Large intestine (tissue), 3 donors: ENCODE measurements at regions not wholly inside any gene's neighbourhood (a gene's known extent, or its start where the extent isn't known, plus 50 kb on each side); places are given as distances from the start of the nearest gene placed in this dataset.
"Not testable (repeated sequence)": the region's sequence is repeated elsewhere in the genome, so short reads cannot be mapped to it uniquely, and the experiment has no call there.

ENCODE experiments used
- DNase-seq, 2 donors: peaks; one replicate each; pipeline versions ENCODE4 v3.0.0 to v3.0.0-alpha.2; 2013
- H3K27ac ChIP-seq: one replicate; pipeline ENCODE4 v1.5.1; 2013; ENCODE audit warnings: low read length
- H3K27me3 ChIP-seq: 2 replicates; pipeline ENCODE4 v1.6.1; 2013; ENCODE audit warnings: low read length; ENCODE audit not compliant: control insufficient read depth, insufficient read depth
- H3K36me3 ChIP-seq: 2 replicates; pipeline ENCODE4 v1.6.1; 2013; ENCODE audit warnings: low read length; ENCODE audit not compliant: control insufficient read depth, insufficient read depth
- H3K4me1 ChIP-seq: one replicate; pipeline ENCODE4 v1.6.1; 2013; ENCODE audit warnings: low read length; ENCODE audit not compliant: control insufficient read depth, insufficient read depth
- H3K4me3 ChIP-seq: one replicate; pipeline ENCODE4 v1.5.1; 2013; ENCODE audit warnings: low read length
- H3K9me3 ChIP-seq: one replicate; pipeline ENCODE4 v1.6.1; 2013; ENCODE audit warnings: mild to moderate bottlenecking, low read depth, low read length, moderate library complexity; ENCODE audit not compliant: control insufficient read depth
- WGBS: methylation state at CpG from one replicate; pipeline ENCODE4 v1.1.5; 2013; ENCODE audit warnings: low lambda C conversion rate; ENCODE audit not compliant: insufficient coverage; 5-methylcytosine and 5-hydroxymethylcytosine counted together

DNA sequence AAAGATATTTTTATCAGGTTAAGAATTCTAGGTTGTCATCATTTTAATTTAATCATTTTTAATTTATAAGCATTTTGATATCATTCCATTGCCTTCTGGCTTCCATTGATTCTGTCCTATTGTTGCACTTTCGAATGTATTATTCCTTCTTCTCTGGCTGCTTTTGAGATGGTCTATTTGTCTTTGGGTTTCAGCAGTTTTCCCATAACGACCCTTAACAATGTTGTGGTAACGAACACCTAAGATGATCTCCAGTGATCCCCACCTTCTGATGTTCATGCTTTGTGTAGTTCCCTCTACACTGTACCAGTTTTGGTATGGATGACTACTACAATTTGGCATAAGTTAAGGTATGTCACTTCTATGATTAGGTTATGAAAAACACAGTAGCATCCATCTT is 59.9 kb downstream of the MINAR1 start:
- Histone ChIP-seq H3K27ac (no peak overlapping the region), H3K36me3 (no peaks in the 10 kb centered on the region), H3K9me3 (no peaks in the 10 kb centered on the region), H3K27me3 (no peaks in the 10 kb centered on the region), H3K4me1 (no peaks in the 10 kb centered on the region), H3K4me3 (no peak overlapping the region)
- 80% methylated on average over 2 of the region's 3 CpGs for WGBS
- DNase-seq: no peak

DNA sequence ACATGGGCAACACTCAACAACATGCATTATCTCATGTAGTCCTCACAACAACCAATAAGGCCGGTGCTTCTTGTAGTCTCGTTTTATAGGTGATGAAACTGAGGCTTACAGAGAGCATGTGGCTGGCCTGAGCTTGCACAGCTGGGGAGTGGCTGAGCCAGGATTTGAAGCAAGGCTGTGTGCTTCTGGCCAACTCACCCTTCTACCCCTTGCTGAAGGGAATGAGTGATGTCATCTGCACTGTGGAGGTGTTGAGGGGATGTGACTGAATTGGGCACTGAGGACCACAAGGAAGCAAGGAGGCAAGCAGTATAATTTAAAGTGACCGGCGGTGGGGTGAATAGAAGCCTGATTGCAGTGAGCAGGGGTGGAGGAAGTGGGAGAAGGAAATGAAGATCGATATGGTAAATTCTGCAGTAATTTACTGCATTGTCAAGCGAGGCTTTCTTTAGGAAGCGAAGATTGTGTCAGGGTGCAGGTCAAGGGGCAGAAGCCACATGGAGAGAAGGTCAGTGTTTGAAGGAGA is 62.3 kb downstream of the MINAR1 start:
- Histone ChIP-seq H3K4me1 (no peaks in the 10 kb centered on the region), H3K27me3 (no peaks in the 10 kb centered on the region), H3K4me3 (no peak overlapping the region), H3K36me3 (no peaks in the 10 kb centered on the region), H3K9me3 (no peaks in the 10 kb centered on the region), H3K27ac (no peak overlapping the region)
- WGBS: 63% methylated on average over 5 of the region's 7 CpGs
- DNase-seq: no peak

DNA sequence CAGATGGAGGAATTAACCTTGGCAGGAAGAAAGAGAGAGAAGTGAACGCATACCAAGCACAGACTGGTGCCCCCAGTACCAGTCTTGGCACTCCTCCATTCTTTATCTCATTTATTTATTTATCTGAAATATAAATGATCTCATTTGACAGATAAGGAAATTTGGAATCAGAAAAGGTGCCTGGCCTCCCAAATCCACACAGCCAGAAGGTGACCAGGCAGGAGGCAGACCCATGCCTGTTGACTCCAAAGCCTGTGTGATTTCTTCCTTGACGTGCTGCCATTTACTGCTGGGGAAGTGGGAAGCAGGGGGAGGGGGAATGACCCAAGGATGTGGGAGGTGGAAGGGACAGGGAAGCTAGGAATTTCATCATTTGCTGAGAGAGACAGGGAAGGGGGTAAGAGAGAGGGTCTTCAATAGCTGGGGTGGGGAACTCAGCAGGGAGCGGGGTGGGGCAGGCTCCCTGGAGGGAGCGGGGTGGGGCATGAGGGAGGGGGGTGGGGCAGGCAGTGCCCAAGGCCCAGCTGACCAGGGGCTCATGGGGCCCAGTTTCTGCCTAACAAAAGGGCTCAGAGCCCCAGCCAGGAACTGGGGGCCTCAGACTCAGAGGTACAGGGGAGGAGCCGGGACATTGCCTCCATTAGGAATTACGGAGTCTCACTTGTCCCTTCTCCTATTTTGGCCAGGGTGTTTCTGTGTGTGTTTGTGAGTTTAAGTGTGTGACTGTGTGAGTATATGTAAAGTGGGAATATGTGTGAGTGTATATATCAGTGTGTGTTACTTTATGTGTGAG is 63.0 kb downstream of the MINAR1 start:
- no peak overlapping the region for H3K27ac ChIP-seq
- no peaks in the 10 kb centered on the region for H3K36me3 ChIP-seq
- no peaks in the 10 kb centered on the region for H3K9me3 ChIP-seq
- no peaks in the 10 kb centered on the region for H3K27me3 ChIP-seq
- no peak for DNase-seq
- no CpG with 5 or more reads among the region's 6 CpGs for WGBS
- no peaks in the 10 kb centered on the region for H3K4me1 ChIP-seq
- no peak overlapping the region for H3K4me3 ChIP-seq

DNA sequence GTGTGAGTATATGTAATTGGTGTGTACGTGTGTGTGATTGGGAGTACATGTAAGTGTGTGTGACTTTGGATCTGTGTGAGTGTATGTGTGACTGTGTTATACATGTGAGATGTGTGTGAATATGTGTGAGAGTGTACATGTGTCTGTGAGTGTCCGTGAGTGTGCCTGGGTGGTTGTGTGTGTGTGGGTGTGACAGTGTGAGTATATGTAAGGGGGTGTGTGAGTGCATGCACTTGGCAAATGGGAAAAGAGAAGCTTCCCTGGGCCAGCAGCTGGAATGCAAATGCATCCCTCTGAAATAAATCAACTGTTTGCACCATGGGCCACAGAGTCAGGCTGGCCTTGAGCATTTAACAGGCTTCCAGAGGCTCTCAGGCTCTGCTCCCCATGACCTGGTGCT is 63.6 kb downstream of the MINAR1 start:
- no peak overlapping the region for H3K4me3 ChIP-seq
- no peak overlapping the region for H3K27ac ChIP-seq
- WGBS: no CpG with 5 or more reads among the region's 2 CpGs
- no peaks in the 10 kb centered on the region for H3K9me3 ChIP-seq
- no peaks in the 10 kb centered on the region for H3K36me3 ChIP-seq
- no peaks in the 10 kb centered on the region for H3K27me3 ChIP-seq
- H3K4me1 ChIP-seq: no peaks in the 10 kb centered on the region
- DNase-seq: no peak

DNA sequence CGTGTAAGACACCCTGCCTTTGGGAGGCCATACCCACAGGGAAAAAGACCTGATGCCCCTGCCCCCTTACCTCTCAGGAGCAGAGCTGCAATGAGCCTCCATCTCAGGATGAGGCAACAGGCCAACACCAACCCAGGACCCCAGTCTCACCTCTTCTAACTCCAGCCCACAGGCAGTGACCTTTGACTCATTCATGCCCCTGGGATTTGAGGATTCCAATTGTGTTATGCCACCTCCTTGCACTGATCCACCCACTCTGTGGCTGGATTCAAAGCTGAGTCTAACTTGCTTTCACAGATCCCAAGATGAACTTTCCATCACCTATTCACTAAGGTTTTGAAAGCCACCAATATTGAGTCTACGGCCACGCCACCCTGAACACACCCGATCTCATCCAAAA is 64.7 kb downstream of the MINAR1 start:
- no CpG with 5 or more reads among the region's 4 CpGs for WGBS
- DNase-seq: no peak
- Histone ChIP-seq H3K4me1 (no peaks in the 10 kb centered on the region), H3K36me3 (no peaks in the 10 kb centered on the region), H3K4me3 (no peak overlapping the region), H3K27ac (no peak overlapping the region), H3K9me3 (no peaks in the 10 kb centered on the region), H3K27me3 (no peaks in the 10 kb centered on the region)

DNA sequence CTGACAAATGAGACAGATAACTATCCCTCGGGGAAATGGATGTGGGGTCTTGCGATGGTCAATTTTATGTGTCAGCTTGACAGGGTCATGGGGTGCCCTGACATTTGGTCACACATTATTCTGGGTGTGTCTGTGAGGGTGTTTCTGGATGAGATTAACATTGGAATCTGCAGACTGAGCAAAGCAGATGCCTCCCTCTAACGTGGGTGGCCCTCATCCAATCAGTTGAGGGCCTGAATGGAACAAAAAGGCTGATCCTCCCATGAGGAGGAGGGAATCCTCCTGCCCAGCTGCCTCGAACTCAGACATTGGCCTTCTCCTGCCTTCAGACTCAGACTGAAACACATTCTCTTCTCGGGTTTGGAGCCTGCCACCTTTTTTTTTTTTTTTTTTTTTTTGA is 69.0 kb downstream of the MINAR1 start:
- no peaks in the 10 kb centered on the region for H3K27me3 ChIP-seq
- 80% methylated on average over 1 of the region's 5 CpGs for WGBS
- no peak for DNase-seq
- no peak overlapping the region for H3K4me3 ChIP-seq
- H3K4me1 ChIP-seq: no peaks in the 10 kb centered on the region
- H3K36me3 ChIP-seq: no peaks in the 10 kb centered on the region
- no peaks in the 10 kb centered on the region for H3K9me3 ChIP-seq
- no peak overlapping the region for H3K27ac ChIP-seq

DNA sequence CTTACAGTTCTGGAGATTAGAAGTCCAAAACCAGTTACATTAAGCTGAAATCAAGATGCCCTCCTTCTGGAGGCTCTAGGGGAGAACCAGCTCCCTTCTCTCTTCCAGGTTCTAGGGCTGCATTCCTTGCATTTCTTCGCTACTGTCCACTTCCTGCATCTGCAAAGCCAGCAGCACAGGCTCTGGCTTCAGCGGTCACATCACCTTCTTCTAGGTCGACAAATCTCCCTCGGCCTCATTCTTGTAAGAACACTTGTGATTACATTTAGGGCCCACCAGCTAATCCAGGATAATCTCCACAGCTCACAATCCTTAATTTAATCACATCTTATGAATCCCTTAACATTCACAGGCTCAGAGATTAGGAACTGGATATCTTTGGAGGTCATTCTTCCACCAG is 73.8 kb downstream of the MINAR1 start:
- WGBS: 86% methylated on average over 1 of the region's 4 CpGs
- H3K4me3 ChIP-seq: no peak overlapping the region
- H3K9me3 ChIP-seq: no peaks in the 10 kb centered on the region
- H3K36me3 ChIP-seq: no peaks in the 10 kb centered on the region
- peaks cover 5% of the 10 kb centered on the region for H3K27me3 ChIP-seq
- DNase-seq: no peak
- H3K4me1 ChIP-seq: no peaks in the 10 kb centered on the region
- H3K27ac ChIP-seq: no peak overlapping the region

DNA sequence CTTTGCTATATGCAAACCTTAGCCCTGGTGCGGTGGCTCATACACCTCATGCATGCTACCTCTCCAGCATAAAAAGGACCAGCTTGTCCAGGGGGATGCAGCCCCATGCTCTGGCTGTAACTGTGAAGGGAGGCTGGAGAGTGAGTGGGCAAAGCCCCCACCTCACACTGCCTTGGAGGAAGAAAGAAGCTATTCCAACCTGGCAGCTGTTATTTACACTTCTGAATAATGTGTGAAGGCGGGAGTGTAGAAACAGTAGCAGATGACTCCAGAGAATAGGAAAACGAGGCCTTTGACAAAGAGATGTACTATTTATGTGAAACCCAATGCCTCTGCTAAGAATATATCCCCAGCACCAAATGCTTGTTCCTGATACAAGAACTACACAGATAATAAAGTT is 80.7 kb downstream of the MINAR1 start:
- H3K36me3 ChIP-seq, H3K27ac ChIP-seq, H3K9me3 ChIP-seq, H3K27me3 ChIP-seq, H3K4me3 ChIP-seq, DNase-seq, H3K4me1 ChIP-seq: not testable (repeated sequence)
- whole genome bisulfite sequencing: 67% methylated on average over 2 of the region's 3 CpGs

DNA sequence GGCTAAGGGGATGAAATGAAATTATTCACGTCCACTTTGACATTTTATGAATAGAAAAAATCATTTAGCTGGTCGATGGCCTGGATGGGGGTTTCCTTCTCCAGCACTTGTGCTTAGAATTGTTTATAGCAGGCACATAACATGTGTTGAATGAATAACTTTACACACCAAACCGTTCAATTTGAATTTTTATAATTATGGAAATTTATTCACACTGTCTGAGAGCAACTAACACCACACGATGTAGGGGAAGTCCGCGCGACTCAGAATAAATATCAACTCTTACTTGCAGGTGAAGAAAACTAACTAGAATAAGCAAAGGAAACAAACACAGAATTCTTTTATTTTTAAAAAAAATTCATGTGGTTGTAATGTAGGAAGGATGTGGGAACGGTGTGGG is 81.3 kb downstream of the MINAR1 start:
- H3K36me3 ChIP-seq: no peaks in the 10 kb centered on the region
- H3K4me1 ChIP-seq: no peaks in the 10 kb centered on the region
- no peak overlapping the region for H3K27ac ChIP-seq
- no peaks in the 10 kb centered on the region for H3K9me3 ChIP-seq
- no peak overlapping the region for H3K4me3 ChIP-seq
- no peak for DNase-seq
- no peaks in the 10 kb centered on the region for H3K27me3 ChIP-seq
- no CpG with 5 or more reads among the region's 8 CpGs for WGBS

DNA sequence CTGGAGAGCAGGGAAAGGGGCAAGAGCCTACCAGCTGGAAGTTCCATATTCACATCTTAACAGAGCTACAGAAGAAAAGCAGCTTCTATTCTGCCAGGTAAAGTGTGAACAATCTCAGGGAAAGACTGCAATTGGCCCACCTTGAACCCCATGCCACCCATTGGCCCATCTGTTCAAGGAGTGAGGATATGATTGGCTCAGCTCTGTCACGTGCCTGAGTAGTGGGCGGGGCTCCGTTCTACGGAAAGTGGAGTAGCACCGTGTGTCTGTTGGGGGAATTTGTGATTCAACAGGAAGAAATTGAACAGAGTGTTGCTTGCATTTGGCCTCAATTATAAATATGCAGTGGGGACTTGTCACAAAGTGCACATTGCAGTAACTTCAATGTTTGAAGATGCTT is 81.8 kb downstream of the MINAR1 start:
- Histone ChIP-seq H3K27ac (no peak overlapping the region), H3K9me3 (no peaks in the 10 kb centered on the region), H3K4me1 (no peaks in the 10 kb centered on the region), H3K27me3 (no peaks in the 10 kb centered on the region), H3K36me3 (no peaks in the 10 kb centered on the region), H3K4me3 (no peak overlapping the region)
- DNase-seq: no peak
- no CpG with 5 or more reads among the region's 5 CpGs for WGBS
